Sigmoid colon (tissue), 6 donors: ENCODE measurements at regions not wholly inside any gene's neighbourhood (a gene's known extent, or its start where the extent isn't known, plus 50 kb on each side); places are given as distances from the start of the nearest gene placed in this dataset.

Experiments
- DNase-seq: peaks from one replicate; pipeline ENCODE4 v3.0.0-alpha.2; 2019
- H3K27ac ChIP-seq, 4 donors: fragments of 200-600 bp; sonication (generic); one replicate each; pipeline ENCODE4 v1.5.1; 2016 to 2019; ENCODE audit warnings: mild to moderate bottlenecking in 1 of 4
- H3K27me3 ChIP-seq, 3 donors: fragments of 200-600 bp; sonication (generic); one replicate each; pipeline ENCODE4 v1.5.1; 2019; ENCODE audit warnings: mild to moderate bottlenecking in 1 of 3
- H3K36me3 ChIP-seq, 4 donors: fragments of 200-600 bp; sonication (generic); one replicate each; pipeline ENCODE4 v1.5.1; 2016 to 2019
- H3K4me1 ChIP-seq, 4 donors: fragments of 200-600 bp; sonication (generic); one replicate each; pipeline ENCODE4 v1.5.1; 2017 to 2019
- H3K4me3 ChIP-seq, 4 donors: fragments of 200-600 bp; sonication (generic); one replicate each; pipeline ENCODE4 v1.5.1; 2017 to 2019; ENCODE audit warnings: mild to moderate bottlenecking in 2 of 4, moderate library complexity in 1 of 4
- H3K9me3 ChIP-seq, 4 donors: fragments of 200-600 bp in 3 of 4; sonication (generic) in 3 of 4; one replicate each; pipeline versions ENCODE4 v1.5.1 to v1.6.1; 2013 to 2019
- CTCF ChIP-seq, 4 experiments: fragments of 450-650 bp in 3 of 4; fragments of 200-600 bp in 1 of 4; IDR thresholded peaks; one replicate each; pipeline ENCODE4 v1.5.1; 2016 to 2019; ENCODE audit warnings: antibody characterized with exemption in 4 of 4, mild to moderate bottlenecking in 3 of 4, moderate library complexity in 2 of 4
- EP300 ChIP-seq, 4 donors: sonication (generic); formaldehyde crosslinking; IDR thresholded peaks; one replicate each; pipeline ENCODE4 v1.6.1; 2017; ENCODE audit warnings: antibody characterized with exemption in 4 of 4
- POLR2A ChIP-seq, 2 donors: fragments of 450-650 bp; IDR thresholded peaks; one replicate each; pipeline ENCODE4 v1.6.1; 2016; ENCODE audit warnings: antibody characterized with exemption in 2 of 2, mild to moderate bottlenecking in 2 of 2, moderate library complexity in 2 of 2
- POLR2AphosphoS5 ChIP-seq, 4 donors: sonication (generic); formaldehyde crosslinking; IDR thresholded peaks; one replicate each; pipeline ENCODE4 v1.6.1; 2017; ENCODE audit warnings: antibody characterized with exemption in 4 of 4
- WGBS, 2 donors: extraction: QIAGEN DNeasy Blood & Tissue Kit; methylation state at CpG; one replicate each; pipeline ENCODE4 v1.1.7; 2013; 5-methylcytosine and 5-hydroxymethylcytosine counted together
- intact Hi-C: fragments of 100-400 bp; cut with DNase I; formaldehyde crosslinking; loops from one replicate; pipeline ENCODE4 v1.15.1; 2023
- donor health status: healthy with polysubstance abuse.
- donor health status: healthy.

GRCh38 chr12:41724216-41724615 lies 420.5 kb downstream of the GXYLT1 start:
- TF ChIP-seq CTCF (IDR thresholded peaks at IDR 0.05) (no peak), POLR2AphosphoS5 (IDR thresholded peaks at IDR 0.05) (no peak), POLR2A (IDR thresholded peaks at IDR 0.05) (no peak), EP300 (IDR thresholded peaks at IDR 0.05) (no peak)
- H3K27me3 ChIP-seq: no peaks in the 10 kb centered on the region
- intact Hi-C loops: no loop called here
- H3K27ac ChIP-seq: no peak overlapping the region
- no peaks in the 10 kb centered on the region for H3K9me3 ChIP-seq
- no peaks in the 10 kb centered on the region for H3K4me1 ChIP-seq
- H3K36me3 ChIP-seq: no peaks in the 10 kb centered on the region
- no peak overlapping the region for H3K4me3 ChIP-seq
- DNase-seq: no peak
- WGBS, 2 donors: 26 to 35% methylated on average over 2 of the region's 2 CpGs

- no peak for DNase-seq
- no peaks in the 10 kb centered on the region for H3K9me3 ChIP-seq
- H3K27me3 ChIP-seq: no peaks in the 10 kb centered on the region
- intact Hi-C loops: no loop called here
- H3K27ac ChIP-seq: no peak overlapping the region
- 61 to 84% methylated on average over 3 of the region's 3 CpGs for WGBS, 2 donors
- no peaks in the 10 kb centered on the region for H3K36me3 ChIP-seq
- H3K4me1 ChIP-seq: no peaks in the 10 kb centered on the region
- TF ChIP-seq POLR2AphosphoS5 (IDR thresholded peaks at IDR 0.05) (no peak), POLR2A (IDR thresholded peaks at IDR 0.05) (no peak), EP300 (IDR thresholded peaks at IDR 0.05) (no peak), CTCF (IDR thresholded peaks at IDR 0.05) (no peak)
- H3K4me3 ChIP-seq: no peak overlapping the region
These were observed 425.5 kb downstream of the GXYLT1 start for GRCh38 chr12:41719214-41719613.

- Histone ChIP-seq H3K4me3 (no peak overlapping the region), H3K27me3 (no peaks in the 10 kb centered on the region), H3K27ac (no peak overlapping the region), H3K4me1 (no peaks in the 10 kb centered on the region), H3K36me3 (no peaks in the 10 kb centered on the region), H3K9me3 (no peaks in the 10 kb centered on the region)
- intact Hi-C loops: no loop called here
- no peak for TF ChIP-seq EP300 (IDR thresholded peaks at IDR 0.05)
- no peak for TF ChIP-seq POLR2A (IDR thresholded peaks at IDR 0.05)
- no peak for TF ChIP-seq POLR2AphosphoS5 (IDR thresholded peaks at IDR 0.05)
- 60 to 75% methylated on average over 3 of the region's 3 CpGs for WGBS, 2 donors
- no peak for DNase-seq
These were observed 429.4 kb downstream of the GXYLT1 start for GRCh38 chr12:41715256-41715655.

- TF ChIP-seq CTCF (IDR thresholded peaks at IDR 0.05) (no peak), POLR2AphosphoS5 (IDR thresholded peaks at IDR 0.05) (no peak), POLR2A (IDR thresholded peaks at IDR 0.05) (no peak)
- no peaks in the 10 kb centered on the region for H3K27me3 ChIP-seq
- intact Hi-C loops: no loop called here
- H3K36me3 ChIP-seq: no peaks in the 10 kb centered on the region
- WGBS, 2 donors: 17 to 52% methylated on average over 5 of the region's 5 CpGs
- peaks cover 0 to 11% (median 3%) of the 10 kb centered on the region in 4 donors for H3K4me1 ChIP-seq
- peak overlapping the region in 1 of 4 donors; percentile 13 for H3K27ac ChIP-seq
- no peak for DNase-seq
- no peaks in the 10 kb centered on the region for H3K9me3 ChIP-seq
- no peak overlapping the region for H3K4me3 ChIP-seq
These were observed 435.0 kb downstream of the GXYLT1 start for GRCh38 chr12:41709463-41710285.

GRCh38 chr12:41709012-41709411 lies 435.7 kb downstream of the GXYLT1 start:
- Histone ChIP-seq H3K4me1 (peaks cover 0 to 11% (median 3%) of the 10 kb centered on the region in 4 donors), H3K9me3 (no peaks in the 10 kb centered on the region), H3K27ac (no peak overlapping the region), H3K4me3 (no peak overlapping the region), H3K27me3 (no peaks in the 10 kb centered on the region), H3K36me3 (no peaks in the 10 kb centered on the region)
- no peak for DNase-seq
- intact Hi-C loops: no loop called here
- WGBS, 2 donors: 33 to 68% methylated on average over 3 of the region's 3 CpGs
- TF ChIP-seq EP300 (IDR thresholded peaks at IDR 0.05): no peak
- TF ChIP-seq POLR2AphosphoS5 (IDR thresholded peaks at IDR 0.05): no peak
- TF ChIP-seq CTCF (IDR thresholded peaks at IDR 0.05): no peak
- TF ChIP-seq POLR2A (IDR thresholded peaks at IDR 0.05): no peak
